Stimulated activated CD8-positive, alpha-beta memory T cell treated with anti-CD3 and anti-CD28 coated beads, Interleukin-15, amount 100 ng/mL, for 48 hours (primary cell): ENCODE measurements at regions not wholly inside any gene's neighbourhood (a gene's known extent, or its start where the extent isn't known, plus 50 kb on each side); places are given as distances from the start of the nearest gene placed in this dataset.
"Not testable (repeated sequence)": the region's sequence is repeated elsewhere in the genome, so short reads cannot be mapped to it uniquely, and the experiment has no call there.

ENCODE experiments used
- DNase-seq, 2 donors: peaks; one replicate each; pipeline ENCODE4 v3.0.0-alpha.2; 2020; ENCODE audit warnings: low read depth in 2 of 2

GRCh38 chr15:81901319-81901718 is 144.5 kb downstream of the MEX3B start:
- no peak for DNase-seq

GRCh38 chr15:81899730-81900129 is 146.1 kb downstream of the MEX3B start:
- DNase-seq: no peak

GRCh38 chr15:81899024-81899423 is 146.8 kb downstream of the MEX3B start:
- no peak for DNase-seq

GRCh38 chr15:81897057-81897677 is 148.7 kb downstream of the MEX3B start:
- DNase-seq: no peak

GRCh38 chr15:81896356-81896755 is 149.5 kb downstream of the MEX3B start:
- DNase-seq: no peak

- no peak for DNase-seq
Observed at GRCh38 chr15:81895723-81896122, 150.1 kb downstream of the MEX3B start.

- DNase-seq: no peak
Observed at GRCh38 chr15:81894061-81894460, 151.8 kb downstream of the MEX3B start.

GRCh38 chr15:81893182-81893835 is 152.5 kb downstream of the MEX3B start:
- DNase-seq: no peak

GRCh38 chr15:81890496-81890895 is 155.3 kb downstream of the MEX3B start:
- no peak for DNase-seq

GRCh38 chr15:81889485-81889881 is 156.3 kb downstream of the MEX3B start:
- no peak for DNase-seq

- DNase-seq: no peak
Observed at GRCh38 chr15:81888748-81889484, 156.9 kb downstream of the MEX3B start.

- DNase-seq: no peak
Observed at GRCh38 chr15:81887912-81888311, 157.9 kb downstream of the MEX3B start.

- not testable (repeated sequence) for DNase-seq
Observed at GRCh38 chr15:81887188-81887587, 158.6 kb downstream of the MEX3B start.

GRCh38 chr15:81886591-81886990 is 159.2 kb downstream of the MEX3B start:
- no peak for DNase-seq

GRCh38 chr15:81886080-81886479 is 159.7 kb downstream of the MEX3B start:
- DNase-seq: no peak

GRCh38 chr15:81885135-81885534 is 160.7 kb downstream of the MEX3B start:
- DNase-seq: no peak

GRCh38 chr15:81882504-81882903 is 163.3 kb downstream of the MEX3B start:
- DNase-seq: no peak

- DNase-seq: no peak
Observed at GRCh38 chr15:81880833-81881232, 165.0 kb downstream of the MEX3B start.

- DNase-seq: no peak
Observed at GRCh38 chr15:81880314-81880713, 165.5 kb downstream of the MEX3B start.

GRCh38 chr15:81875717-81876116 is 170.1 kb downstream of the MEX3B start:
- not testable (repeated sequence) for DNase-seq

- DNase-seq: not testable (repeated sequence)
Observed at GRCh38 chr15:81870746-81871106, 175.1 kb downstream of the MEX3B start.

GRCh38 chr15:81870062-81870745 is 175.6 kb downstream of the MEX3B start:
- not testable (repeated sequence) for DNase-seq
